ENCODE measurements at regions not wholly inside any gene's neighbourhood (a gene's known extent, or its start where the extent isn't known, plus 50 kb on each side); places are given as distances from the start of the nearest gene placed in this dataset.

DNA sequence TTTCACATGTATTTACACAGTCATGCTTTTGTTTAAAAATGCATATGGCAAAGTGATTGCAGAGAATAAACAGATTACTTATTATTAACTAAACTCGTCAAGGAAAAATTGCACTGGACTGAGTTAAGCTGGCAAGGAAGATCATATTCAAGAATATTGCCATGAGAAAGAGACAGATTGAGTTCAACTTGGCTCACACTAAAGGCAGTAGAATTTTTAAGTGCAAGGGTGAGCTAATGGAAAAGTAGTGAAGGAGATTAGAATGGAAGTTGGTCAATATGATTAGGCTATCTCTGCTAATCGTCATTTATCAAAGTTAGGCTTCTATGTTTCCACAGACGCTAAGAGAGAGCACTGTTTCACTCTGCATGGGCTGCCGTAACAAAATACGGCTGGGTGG lies 557.6 kb downstream of the PRR16 start:
- no peak overlapping the region for H3K4ac ChIP-seq (ENCODE audit: low read depth, low read length)
- TF ChIP-seq BHLHE40 (IDR thresholded peaks at IDR 0.05; ENCODE audit: low read depth, low read length) (no peak), RFX5 (IDR thresholded peaks at IDR 0.05; ENCODE audit: low read depth, low read length) (no peak), MXI1 (IDR thresholded peaks at IDR 0.05; ENCODE audit: borderline replicate concordance, low read depth, low read length) (no peak), CHD1 (IDR thresholded peaks at IDR 0.05; ENCODE audit: low read depth, low read length) (no peak), RAD21 (IDR thresholded peaks at IDR 0.05; ENCODE audit: low read length) (no peak), ELK1 (IDR thresholded peaks at IDR 0.05; ENCODE audit: borderline replicate concordance, low read depth, low read length) (no peak), NFE2L2 (IDR thresholded peaks at IDR 0.05; ENCODE audit: low read depth, low read length) (no peak)
- TF ChIP-seq, protein P1, sequence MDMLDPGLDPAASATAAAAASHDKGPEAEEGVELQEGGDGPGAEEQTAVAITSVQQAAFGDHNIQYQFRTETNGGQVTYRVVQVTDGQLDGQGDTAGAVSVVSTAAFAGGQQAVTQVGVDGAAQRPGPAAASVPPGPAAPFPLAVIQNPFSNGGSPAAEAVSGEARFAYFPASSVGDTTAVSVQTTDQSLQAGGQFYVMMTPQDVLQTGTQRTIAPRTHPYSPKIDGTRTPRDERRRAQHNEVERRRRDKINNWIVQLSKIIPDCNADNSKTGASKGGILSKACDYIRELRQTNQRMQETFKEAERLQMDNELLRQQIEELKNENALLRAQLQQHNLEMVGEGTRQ (IDR thresholded peaks at IDR 0.05; ENCODE audit: low read depth, low read length), result no peak
- in situ Hi-C loops (cut with MboI; ENCODE audit: low sequenced_read_pairs), result no loop called here
- H3K27me3 ChIP-seq (ENCODE audit: control insufficient read depth, insufficient read depth, low read length), result no peaks in the 10 kb centered on the region
- ChIA-PET POLR2A (ENCODE audit: unreplicated experiment) (no interaction called here), CTCF (no interaction called here)
- H3K9ac ChIP-seq (ENCODE audit: low read depth, low read length), result no peak overlapping the region
- no peak overlapping the region for H3K56ac ChIP-seq (ENCODE audit: extremely low read depth, insufficient read depth, low read length)
- H2BK5ac ChIP-seq (ENCODE audit: low read depth, low read length, poor library complexity, severe bottlenecking), result no peak overlapping the region
- H3K9me1 ChIP-seq (ENCODE audit: insufficient read depth, low read length), result no peaks in the 10 kb centered on the region
- H3K4me2 ChIP-seq (ENCODE audit: low read depth, low read length), result no peak overlapping the region
- H3K4me3 ChIP-seq (ENCODE audit: insufficient read depth, low read depth, low read length), result no peak overlapping the region
- no peak overlapping the region for H2BK15ac ChIP-seq (ENCODE audit: low read depth, low read length)
- no peak overlapping the region for H2BK120ac ChIP-seq (ENCODE audit: low read depth, low read length)
- no peak overlapping the region for H4K5ac ChIP-seq (ENCODE audit: low read depth, low read length)
- no peak overlapping the region for H4K91ac ChIP-seq (ENCODE audit: insufficient read depth, low read depth, low read length)
- ATAC-seq (ENCODE audit: low read depth), result no peak
- no peaks in the 10 kb centered on the region for H4K20me1 ChIP-seq (ENCODE audit: insufficient read depth, low read length)
- no peaks in the 10 kb centered on the region for H3K79me1 ChIP-seq (ENCODE audit: low read depth in 1 of 2, low read length in 2 of 2)
- no peak overlapping the region for H2AK9ac ChIP-seq (replicated peaks; ENCODE audit: low read depth, low read length, poor library complexity)
- H3K4me1 ChIP-seq (ENCODE audit: control insufficient read depth, insufficient read depth, low read length), result no peaks in the 10 kb centered on the region
- intact Hi-C loops (cut with micrococcal nuclease), result no loop called here
- H3K27ac ChIP-seq (ENCODE audit: insufficient read depth, low read length), result no peak overlapping the region
- no peak overlapping the region for H2AK5ac ChIP-seq (ENCODE audit: low read depth, low read length)
- DNase-seq, result no peak
- no peak overlapping the region for H3K14ac ChIP-seq (replicated peaks; ENCODE audit: low read depth, low read length)
- WGBS, 2 experiments (ENCODE audit: extremely low coverage in 2 of 2, insufficient read length in 1 of 2), result 30% methylated on average over 2 of the region's 5 CpGs; no CpG with 5 or more reads in 1 of the 2 experiments
- no peaks in the 10 kb centered on the region for H3K36me3 ChIP-seq (ENCODE audit: control insufficient read depth, insufficient read depth, low read length)
- dilution Hi-C loops (cut with HindIII; ENCODE audit: low sequenced_read_pairs, unreplicated experiment), result no loop called here
- BruUV-seq (replicated peaks), result no TSS peak
- no peak overlapping the region for H3K18ac ChIP-seq (ENCODE audit: low read depth, low read length)
- no peak overlapping the region for H2AFZ ChIP-seq (replicated peaks; ENCODE audit: low read length, poor library complexity)
- H4K8ac ChIP-seq (ENCODE audit: low read depth in 2 of 2, low read length in 2 of 2), result no peak overlapping the region
- H3K9me3 ChIP-seq (ENCODE audit: control insufficient read depth, insufficient read depth, low read length), result no peaks in the 10 kb centered on the region
- no peak overlapping the region for H2BK20ac ChIP-seq (ENCODE audit: low read depth, low read length)
- no peak overlapping the region for H3K23ac ChIP-seq (ENCODE audit: low read depth, low read length)

All from IMR-90 (cell line).